Ishikawa (cell line): ENCODE measurements at regions not wholly inside any gene's neighbourhood (a gene's known extent, or its start where the extent isn't known, plus 50 kb on each side); places are given as distances from the start of the nearest gene placed in this dataset.

ENCODE experiments used
- CEBPB ChIP-seq: IDR thresholded peaks from 2 replicates; pipeline ENCODE4 v1.6.1; 2012
- CREB1 ChIP-seq: IDR thresholded peaks from 2 replicates; pipeline ENCODE4 v1.6.1; 2012; ENCODE audit warnings: low read depth
- EGR1 ChIP-seq: IDR thresholded peaks from 2 replicates; pipeline ENCODE4 v1.6.1; 2012
- EP300 ChIP-seq: IDR thresholded peaks from 2 replicates; pipeline ENCODE4 v1.6.1; 2012; ENCODE audit warnings: borderline replicate concordance
- FOXM1 ChIP-seq: IDR thresholded peaks from 2 replicates; pipeline ENCODE4 v1.6.1; 2012; ENCODE audit warnings: low read depth, borderline replicate concordance
- MAX ChIP-seq: IDR thresholded peaks from 2 replicates; pipeline ENCODE4 v1.6.1; 2012
- NFIC ChIP-seq: IDR thresholded peaks from 2 replicates; pipeline ENCODE4 v1.6.1; 2012
- RAD21 ChIP-seq: IDR thresholded peaks from 2 replicates; pipeline ENCODE4 v1.6.1; 2012; ENCODE audit warnings: low read depth
- REST ChIP-seq: IDR thresholded peaks from 2 replicates; pipeline ENCODE4 v1.6.1; 2012; ENCODE audit warnings: low read depth, mild to moderate bottlenecking
- TAF1 ChIP-seq: IDR thresholded peaks from 2 replicates; pipeline ENCODE4 v1.6.1; 2012; ENCODE audit warnings: low read depth, mild to moderate bottlenecking
- TCF12 ChIP-seq: IDR thresholded peaks from 2 replicates; pipeline ENCODE4 v1.6.1; 2012; ENCODE audit warnings: low read depth
- TEAD4 ChIP-seq: IDR thresholded peaks from 2 replicates; pipeline ENCODE4 v1.6.1; 2012
- USF1 ChIP-seq: IDR thresholded peaks from 2 replicates; pipeline ENCODE4 v1.6.1; 2012
- YY1 ChIP-seq: IDR thresholded peaks from 2 replicates; pipeline ENCODE4 v1.6.1; 2012; ENCODE audit warnings: low read depth
- ZBTB7A ChIP-seq: IDR thresholded peaks from 2 replicates; pipeline ENCODE4 v1.6.1; 2012; ENCODE audit warnings: low read depth

- TF ChIP-seq TCF12 (no peak), USF1 (no peak), MAX (no peak), EGR1 (no peak), ZBTB7A (no peak), FOXM1 (no peak), NFIC (no peak), CREB1 (no peak), CEBPB (no peak), TEAD4 (no peak), RAD21 (no peak), TAF1 (no peak), REST (no peak), YY1 (no peak), EP300 (no peak)
Measured at GRCh38 chr15:96268442-96269204, 61.9 kb upstream of the NR2F2 start.

GRCh38 chr15:96270581-96271172 lies 59.8 kb upstream of the NR2F2 start:
- TF ChIP-seq FOXM1 = no peak
- no peak for TF ChIP-seq ZBTB7A
- no peak for TF ChIP-seq REST
- no peak for TF ChIP-seq TCF12
- TF ChIP-seq YY1 = no peak
- no peak for TF ChIP-seq RAD21

- TF ChIP-seq TCF12 = no peak
Measured at GRCh38 chr15:96272427-96272826, 58.1 kb upstream of the NR2F2 start.

- TF ChIP-seq TAF1 = no peak
- TF ChIP-seq USF1 = no peak
- TF ChIP-seq MAX = no peak
- TF ChIP-seq CEBPB = no peak
- no peak for TF ChIP-seq REST
- TF ChIP-seq TCF12 = no peak
- no peak for TF ChIP-seq YY1
- no peak for TF ChIP-seq RAD21
- TF ChIP-seq EGR1 = no peak
- no peak for TF ChIP-seq EP300
- no peak for TF ChIP-seq CREB1
- no peak for TF ChIP-seq ZBTB7A
- no peak for TF ChIP-seq NFIC
Measured at GRCh38 chr15:96273317-96274086, 57.0 kb upstream of the NR2F2 start.
